Globus pallidus (tissue), 1 donor: ENCODE measurements at regions not wholly inside any gene's neighbourhood (a gene's known extent, or its start where the extent isn't known, plus 50 kb on each side); places are given as distances from the start of the nearest gene placed in this dataset.
A peak's percentile ranks its signal among the peaks of the same experiment; 100 is the strongest.

Experiments
- DNase-seq: peaks from one replicate; pipeline ENCODE4 v3.0.0-alpha.2; 2015; ENCODE audit warnings: low spot score

- no peak for DNase-seq
Observed at GRCh38 chr7:25847336-25848070, 304.5 kb upstream of the NFE2L3 start.

GRCh38 chr7:25849500-25850184 is 302.4 kb upstream of the NFE2L3 start:
- DNase-seq, result no peak

GRCh38 chr7:25850216-25850615 is 301.8 kb upstream of the NFE2L3 start:
- DNase-seq, result no peak

GRCh38 chr7:25850735-25851134 is 301.3 kb upstream of the NFE2L3 start:
- no peak for DNase-seq

- peak; percentile 82 for DNase-seq
Observed at GRCh38 chr7:25851332-25852210, 300.4 kb upstream of the NFE2L3 start.

- no peak for DNase-seq
Observed at GRCh38 chr7:25852211-25852938, 299.6 kb upstream of the NFE2L3 start.

GRCh38 chr7:25852939-25853271 is 299.1 kb upstream of the NFE2L3 start:
- DNase-seq, result no peak

- no peak for DNase-seq
Observed at GRCh38 chr7:25853314-25853713, 298.7 kb upstream of the NFE2L3 start.

- DNase-seq, result no peak
Observed at GRCh38 chr7:25854059-25854458, 297.9 kb upstream of the NFE2L3 start.

GRCh38 chr7:25854608-25855497 is 297.1 kb upstream of the NFE2L3 start:
- DNase-seq, result peak; percentile 89

- DNase-seq, result no peak
Observed at GRCh38 chr7:25855854-25856782, 295.9 kb upstream of the NFE2L3 start.

GRCh38 chr7:25857376-25858067 is 294.5 kb upstream of the NFE2L3 start:
- no peak for DNase-seq

- DNase-seq, result no peak
Observed at GRCh38 chr7:25858200-25858524, 293.8 kb upstream of the NFE2L3 start.

GRCh38 chr7:25858525-25859411 is 293.2 kb upstream of the NFE2L3 start:
- DNase-seq, result no peak

GRCh38 chr7:25859412-25860274 is 292.4 kb upstream of the NFE2L3 start:
- DNase-seq, result no peak

- DNase-seq, result no peak
Observed at GRCh38 chr7:25860275-25861163, 291.5 kb upstream of the NFE2L3 start.

- DNase-seq, result no peak
Observed at GRCh38 chr7:25861164-25861496, 290.9 kb upstream of the NFE2L3 start.
